HepG2 (cell line): ENCODE measurements at regions not wholly inside any gene's neighbourhood (a gene's known extent, or its start where the extent isn't known, plus 50 kb on each side); places are given as distances from the start of the nearest gene placed in this dataset.
A peak's percentile ranks its signal among the peaks of the same experiment; 100 is the strongest.

Source experiments
- ADNP ChIP-seq: sonication (generic); formaldehyde crosslinking; IDR thresholded peaks from 2 replicates; pipeline ENCODE4 v1.4.0; 2020; ENCODE audit warnings: missing genetic modification reagents
- GATAD1 ChIP-seq: IDR thresholded peaks from 2 replicates; pipeline ENCODE4 v1.6.1; 2016; ENCODE audit warnings: missing genetic modification reagents, missing compliant biosample characterization
- HNRNPL ChIP-seq: fragments of 200-400 bp; formaldehyde crosslinking; IDR thresholded peaks from 2 replicates; pipeline ENCODE4 v1.6.1; 2017; ENCODE audit warnings: mild to moderate bottlenecking, low read depth, low read length
- HOXA7 ChIP-seq: sonication (generic); formaldehyde crosslinking; IDR thresholded peaks from 2 replicates; pipeline ENCODE4 v1.8.1; 2022; ENCODE audit warnings: mild to moderate bottlenecking, missing genetic modification reagents, moderate library complexity
- JARID2 ChIP-seq: sonication (generic); formaldehyde crosslinking; IDR thresholded peaks from 2 replicates; pipeline ENCODE4 v1.8.1; 2023; ENCODE audit warnings: missing genetic modification reagents, inconsistent platforms; ENCODE audit not compliant: insufficient replicate concordance
- KDM5A ChIP-seq: fragments of 200-600 bp; sonication (generic); IDR thresholded peaks from 2 replicates; pipeline ENCODE4 v1.7.0; 2018; ENCODE audit warnings: antibody characterized with exemption, mild to moderate bottlenecking, low read length, borderline replicate concordance
- KLF16 ChIP-seq, 2 experiments: sonication (generic) in 1 of 2; formaldehyde crosslinking in 1 of 2; IDR thresholded peaks; 2 replicates each; pipeline versions ENCODE4 v1.6.1 to v1.8.0; 2016 to 2023; ENCODE audit warnings: missing genetic modification reagents in 2 of 2, missing compliant biosample characterization in 1 of 2
- MNT ChIP-seq: fragments of 450-650 bp; IDR thresholded peaks from 2 replicates; pipeline ENCODE4 v1.6.1; 2016
- PBX2 ChIP-seq: IDR thresholded peaks from 2 replicates; pipeline ENCODE4 v1.6.1; 2016; ENCODE audit warnings: control low read depth
- RNF219 ChIP-seq: sonication (generic); formaldehyde crosslinking; IDR thresholded peaks from 2 replicates; pipeline ENCODE4 v1.5.0; 2020; ENCODE audit warnings: mild to moderate bottlenecking, missing genetic modification reagents
- SATB2 ChIP-seq: sonication (generic); formaldehyde crosslinking; IDR thresholded peaks from 2 replicates; pipeline ENCODE4 v1.5.0; 2020; ENCODE audit warnings: missing genetic modification reagents
- TBX2 ChIP-seq: sonication (generic); formaldehyde crosslinking; IDR thresholded peaks from 2 replicates; pipeline ENCODE4 v1.5.0; 2020; ENCODE audit warnings: missing genetic modification reagents, mild to moderate bottlenecking, borderline replicate concordance
- TRIM24 ChIP-seq: sonication (generic); formaldehyde crosslinking; IDR thresholded peaks from 2 replicates; pipeline ENCODE4 v1.8.0; 2022; ENCODE audit warnings: mild to moderate bottlenecking, missing genetic modification reagents
- ZIK1 ChIP-seq: sonication (generic); formaldehyde crosslinking; IDR thresholded peaks from 2 replicates; pipeline ENCODE4 v1.5.0; 2020; ENCODE audit warnings: mild to moderate bottlenecking, low read depth, missing genetic modification reagents, borderline replicate concordance
- ZNF225 ChIP-seq: sonication (generic); formaldehyde crosslinking; IDR thresholded peaks from 2 replicates; pipeline ENCODE4 v1.4.0; 2020; ENCODE audit warnings: mild to moderate bottlenecking, missing genetic modification reagents
- ZNF264 ChIP-seq: sonication (generic); formaldehyde crosslinking; IDR thresholded peaks from 2 replicates; pipeline ENCODE4 v1.4.0; 2020; ENCODE audit warnings: missing genetic modification reagents
- ZNF326 ChIP-seq: sonication (generic); formaldehyde crosslinking; IDR thresholded peaks from 2 replicates; pipeline ENCODE4 v1.4.0; 2020; ENCODE audit warnings: missing genetic modification reagents, borderline replicate concordance
- ZNF430 ChIP-seq: sonication (generic); formaldehyde crosslinking; IDR thresholded peaks from 2 replicates; pipeline ENCODE4 v1.9.0; 2021; ENCODE audit warnings: mild to moderate bottlenecking, missing genetic modification reagents
- ZNF451 ChIP-seq: sonication (generic); formaldehyde crosslinking; IDR thresholded peaks from 2 replicates; pipeline ENCODE4 v1.5.0; 2020; ENCODE audit warnings: mild to moderate bottlenecking, missing genetic modification reagents
- ZNF570 ChIP-seq: sonication (generic); formaldehyde crosslinking; IDR thresholded peaks from 2 replicates; pipeline ENCODE4 v1.4.0; 2020; ENCODE audit warnings: mild to moderate bottlenecking, missing genetic modification reagents, borderline replicate concordance
- ZNF598 ChIP-seq: sonication (generic); formaldehyde crosslinking; IDR thresholded peaks from 2 replicates; pipeline ENCODE4 v1.5.1; 2020; ENCODE audit warnings: mild to moderate bottlenecking, missing genetic modification reagents, borderline replicate concordance
- ZNF850 ChIP-seq: sonication (generic); formaldehyde crosslinking; conservative IDR thresholded peaks from 2 replicates; pipeline ENCODE4 v1.9.0; 2021; ENCODE audit warnings: mild to moderate bottlenecking, missing genetic modification reagents
- ZSCAN30 ChIP-seq: sonication (generic); formaldehyde crosslinking; IDR thresholded peaks from 2 replicates; pipeline ENCODE4 v1.5.0; 2020; ENCODE audit warnings: mild to moderate bottlenecking, missing genetic modification reagents
- ZUFSP ChIP-seq: sonication (generic); formaldehyde crosslinking; IDR thresholded peaks from 2 replicates; pipeline ENCODE4 v1.9.0; 2021; ENCODE audit warnings: missing genetic modification reagents, mild to moderate bottlenecking, borderline replicate concordance

- TF ChIP-seq JARID2 (CRISPR knock-in tag) (no peak), ZNF326 (CRISPR knock-in tag) (no peak), ZUFSP (CRISPR knock-in tag) (no peak), HNRNPL (no peak), TBX2 (CRISPR knock-in tag) (peak; percentile 96), GATAD1 (CRISPR knock-in tag) (0 out of 2 replicates have a peak, but pooled peaks have one; percentile 9), ZSCAN30 (CRISPR knock-in tag) (no peak), ZNF264 (CRISPR knock-in tag) (peak; percentile 60; the same call in 1 of the 2 replicates), ZIK1 (no peak), SATB2 (no peak), ZNF430 (CRISPR knock-in tag) (no peak), ADNP (CRISPR knock-in tag) (no peak), ZNF451 (CRISPR knock-in tag) (0 out of 2 replicates have a peak, but pooled peaks have one; percentile 45), MNT (peak; percentile 65), ZNF225 (CRISPR knock-in tag) (no peak), RNF219 (CRISPR knock-in tag) (peak; percentile 87; the same call in 1 of the 2 replicates), KLF16 (CRISPR knock-in tag; IDR thresholded peaks at IDR 0.05) (peak in 1 of 2 experiments; percentile 91; a peak in 2 of 4 replicates), HOXA7 (CRISPR knock-in tag) (no peak), ZNF598 (CRISPR knock-in tag) (no peak), PBX2 (CRISPR knock-in tag) (peak; percentile 70), KDM5A (no peak), TRIM24 (CRISPR knock-in tag) (no peak), ZNF850 (CRISPR knock-in tag) (no peak), ZNF570 (CRISPR knock-in tag) (no peak)
Measured at GRCh38 chr10:30542001-30542894, 87.3 kb downstream of the LYZL2 start (continued).
